Cardiac muscle cell (in vitro differentiated cells and primary cell): ENCODE measurements at regions not wholly inside any gene's neighbourhood (a gene's known extent, or its start where the extent isn't known, plus 50 kb on each side); places are given as distances from the start of the nearest gene placed in this dataset.
"Not testable (repeated sequence)": the region's sequence is repeated elsewhere in the genome, so short reads cannot be mapped to it uniquely, and the experiment has no call there.

Experiments
- DNase-seq, 2 donors: peaks; one replicate each; pipeline versions ENCODE4 v3.0.0 to v3.0.0-alpha.2; 2010 to 2017; ENCODE audit warnings: low read depth in 1 of 2, low spot score in 1 of 2
- H3K27ac ChIP-seq: fragments of 200-600 bp; sonication (generic); 2 replicates; pipeline ENCODE4 v1.5.1; 2016
- H3K27me3 ChIP-seq: fragments of 200-600 bp; sonication (generic); 2 replicates; pipeline ENCODE4 v1.6.0; 2016; ENCODE audit warnings: control low read depth
- H3K36me3 ChIP-seq: fragments of 200-600 bp; sonication (generic); 2 replicates; pipeline ENCODE4 v1.5.1; 2016; ENCODE audit warnings: control low read depth
- H3K4me1 ChIP-seq: fragments of 200-600 bp; sonication (generic); 2 replicates; pipeline ENCODE4 v1.8.1; 2017; ENCODE audit warnings: low read depth, mild to moderate bottlenecking, mixed run types
- H3K4me3 ChIP-seq: fragments of 200-600 bp; sonication (generic); 2 replicates; pipeline ENCODE4 v1.5.1; 2016; ENCODE audit warnings: mild to moderate bottlenecking
- H3K9me3 ChIP-seq: fragments of 200-600 bp; sonication (generic); 2 replicates; pipeline ENCODE4 v1.5.1; 2017; ENCODE audit warnings: low read depth, mild to moderate bottlenecking, control low read depth
- TF ChIP-seq, protein P1 (sequence below): IDR thresholded peaks from 2 replicates; pipeline ENCODE4 v1.5.1; 2012; ENCODE audit warnings: low read depth, mild to moderate bottlenecking, low read length

DNA sequence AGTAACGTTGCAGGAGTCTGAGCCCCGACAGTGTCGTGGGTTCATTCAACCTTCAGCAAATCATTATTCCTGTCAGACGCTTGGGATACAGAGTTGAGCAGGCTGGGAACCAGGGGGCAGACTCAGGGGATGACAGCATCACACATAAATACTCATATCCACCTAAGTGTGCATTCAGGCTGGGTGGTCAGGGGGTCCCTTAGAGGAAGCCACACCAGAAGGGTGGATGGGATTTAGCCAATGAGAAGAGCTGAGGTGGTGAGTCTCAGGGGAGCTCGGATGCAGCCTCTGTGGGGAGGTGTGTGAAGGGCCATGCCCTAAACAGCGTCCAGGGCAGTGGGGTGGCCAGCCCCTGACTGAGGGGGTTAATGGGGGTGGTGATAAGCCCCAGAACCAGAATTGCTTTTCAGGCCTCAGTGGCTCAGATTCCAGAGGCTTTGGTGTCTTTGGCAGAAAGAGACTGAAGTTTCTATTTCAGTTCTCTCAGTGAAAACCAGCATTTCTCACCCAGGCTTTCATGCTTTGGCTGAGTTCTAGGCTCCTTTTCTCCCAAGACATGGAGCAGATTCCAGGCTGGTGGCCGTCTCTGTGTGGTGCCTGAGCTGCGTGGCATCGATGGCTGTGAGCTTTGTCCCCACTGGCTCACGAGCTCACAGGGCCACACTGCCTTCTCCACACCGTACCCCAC is 83.9 kb upstream of the CLDN5 start:
- no peak for DNase-seq
- TF ChIP-seq, protein P1, sequence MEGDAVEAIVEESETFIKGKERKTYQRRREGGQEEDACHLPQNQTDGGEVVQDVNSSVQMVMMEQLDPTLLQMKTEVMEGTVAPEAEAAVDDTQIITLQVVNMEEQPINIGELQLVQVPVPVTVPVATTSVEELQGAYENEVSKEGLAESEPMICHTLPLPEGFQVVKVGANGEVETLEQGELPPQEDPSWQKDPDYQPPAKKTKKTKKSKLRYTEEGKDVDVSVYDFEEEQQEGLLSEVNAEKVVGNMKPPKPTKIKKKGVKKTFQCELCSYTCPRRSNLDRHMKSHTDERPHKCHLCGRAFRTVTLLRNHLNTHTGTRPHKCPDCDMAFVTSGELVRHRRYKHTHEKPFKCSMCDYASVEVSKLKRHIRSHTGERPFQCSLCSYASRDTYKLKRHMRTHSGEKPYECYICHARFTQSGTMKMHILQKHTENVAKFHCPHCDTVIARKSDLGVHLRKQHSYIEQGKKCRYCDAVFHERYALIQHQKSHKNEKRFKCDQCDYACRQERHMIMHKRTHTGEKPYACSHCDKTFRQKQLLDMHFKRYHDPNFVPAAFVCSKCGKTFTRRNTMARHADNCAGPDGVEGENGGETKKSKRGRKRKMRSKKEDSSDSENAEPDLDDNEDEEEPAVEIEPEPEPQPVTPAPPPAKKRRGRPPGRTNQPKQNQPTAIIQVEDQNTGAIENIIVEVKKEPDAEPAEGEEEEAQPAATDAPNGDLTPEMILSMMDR, result no peak
- Histone ChIP-seq H3K4me1 (peaks cover 8% of the 10 kb centered on the region), H3K27me3 (no peaks in the 10 kb centered on the region), H3K36me3 (no peaks in the 10 kb centered on the region), H3K4me3 (no peak overlapping the region), H3K27ac (no peak overlapping the region), H3K9me3 (no peaks in the 10 kb centered on the region)

DNA sequence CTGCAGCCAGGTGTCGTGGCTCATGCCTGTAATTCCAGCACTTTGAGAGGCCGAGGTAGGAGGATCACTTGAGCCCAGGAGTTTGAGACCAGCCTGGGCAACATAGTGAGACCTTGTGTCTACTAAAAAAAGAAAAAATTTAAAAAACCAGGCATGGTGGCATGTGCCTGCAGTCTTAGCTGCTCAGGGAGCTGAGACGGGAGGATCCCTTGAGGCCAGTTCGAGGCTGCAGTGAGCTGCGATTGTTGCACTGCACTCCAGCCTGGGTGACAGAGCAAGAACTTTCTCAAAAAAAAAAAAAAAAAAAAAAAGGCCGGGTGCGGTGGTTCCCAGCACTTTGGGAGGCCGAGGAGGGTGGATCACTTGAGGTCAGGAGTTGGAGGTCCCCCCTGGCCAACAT is 85.5 kb upstream of the CLDN5 start:
- H3K27me3 ChIP-seq, H3K27ac ChIP-seq, H3K36me3 ChIP-seq: not testable (repeated sequence)

DNA sequence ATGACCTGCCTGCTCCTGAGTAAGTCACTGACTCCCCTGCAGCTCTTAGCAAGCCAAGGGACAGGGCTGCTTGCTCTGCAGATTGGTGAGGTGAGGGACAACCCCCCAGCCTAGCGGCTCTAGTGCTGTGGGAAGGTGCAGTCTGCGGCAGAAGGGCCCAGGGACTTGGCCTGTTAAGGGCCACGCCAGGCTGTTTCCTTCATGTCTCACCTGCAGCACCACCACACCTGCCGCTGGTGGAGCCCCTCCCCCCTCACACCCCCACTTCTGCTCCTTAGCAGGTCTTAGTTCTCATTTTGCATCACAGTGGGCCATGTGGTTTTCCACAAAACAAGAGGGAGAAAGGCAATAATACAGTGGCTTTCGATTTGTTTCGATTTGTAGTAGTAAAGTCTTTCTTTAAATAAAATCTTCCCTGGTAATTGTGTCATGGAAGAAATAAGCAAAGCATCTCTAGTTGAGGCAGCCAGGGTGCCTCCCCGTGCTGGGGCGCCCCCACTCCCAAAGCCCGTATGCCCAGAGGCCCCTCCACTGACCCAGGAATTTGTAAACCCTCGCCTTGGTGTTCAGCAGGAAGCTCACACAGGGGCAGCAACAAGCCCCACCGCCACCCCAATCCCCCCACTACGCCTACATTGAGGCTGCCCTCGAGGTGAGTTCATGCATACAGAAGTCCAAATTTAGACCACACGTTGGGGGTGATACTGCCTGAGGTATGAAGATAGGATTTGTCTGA is 86.5 kb upstream of the CLDN5 start:
- Histone ChIP-seq H3K27me3 (no peaks in the 10 kb centered on the region), H3K9me3 (no peaks in the 10 kb centered on the region), H3K4me3 (no peak overlapping the region), H3K4me1 (no peaks in the 10 kb centered on the region), H3K27ac (no peak overlapping the region), H3K36me3 (no peaks in the 10 kb centered on the region)
- DNase-seq, result no peak
- TF ChIP-seq, protein P1, result no peak

More for the DNA sequence above, 85.5 kb upstream of the CLDN5 start:
- H3K9me3 ChIP-seq, H3K4me3 ChIP-seq, DNase-seq, H3K4me1 ChIP-seq: not testable (repeated sequence)

DNA sequence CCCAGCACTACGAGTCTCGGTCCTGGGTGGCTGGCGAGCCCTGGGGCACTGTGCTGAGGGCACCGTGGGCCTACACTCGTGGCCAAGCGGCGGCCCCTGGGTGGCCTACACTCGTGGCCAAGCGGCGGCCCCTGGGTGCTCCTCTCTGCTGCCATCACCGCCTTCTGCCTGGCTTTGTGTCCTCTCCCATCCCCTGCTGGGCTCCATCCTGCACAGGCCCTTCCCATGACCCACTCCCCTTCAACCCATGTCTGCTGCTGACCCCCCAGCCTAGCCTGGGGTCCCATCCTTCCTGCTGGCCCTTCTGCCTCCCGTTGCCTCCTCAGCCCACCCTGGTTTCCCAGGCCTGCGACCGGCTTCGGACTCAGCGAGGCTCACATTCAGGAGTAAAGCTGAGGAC is 87.4 kb upstream of the CLDN5 start:
- TF ChIP-seq, protein P1, result no peak
- no peak for DNase-seq
- Histone ChIP-seq H3K9me3 (no peaks in the 10 kb centered on the region), H3K4me1 (no peaks in the 10 kb centered on the region), H3K27ac (no peak overlapping the region), H3K36me3 (no peaks in the 10 kb centered on the region), H3K4me3 (no peak overlapping the region), H3K27me3 (no peaks in the 10 kb centered on the region)

DNA sequence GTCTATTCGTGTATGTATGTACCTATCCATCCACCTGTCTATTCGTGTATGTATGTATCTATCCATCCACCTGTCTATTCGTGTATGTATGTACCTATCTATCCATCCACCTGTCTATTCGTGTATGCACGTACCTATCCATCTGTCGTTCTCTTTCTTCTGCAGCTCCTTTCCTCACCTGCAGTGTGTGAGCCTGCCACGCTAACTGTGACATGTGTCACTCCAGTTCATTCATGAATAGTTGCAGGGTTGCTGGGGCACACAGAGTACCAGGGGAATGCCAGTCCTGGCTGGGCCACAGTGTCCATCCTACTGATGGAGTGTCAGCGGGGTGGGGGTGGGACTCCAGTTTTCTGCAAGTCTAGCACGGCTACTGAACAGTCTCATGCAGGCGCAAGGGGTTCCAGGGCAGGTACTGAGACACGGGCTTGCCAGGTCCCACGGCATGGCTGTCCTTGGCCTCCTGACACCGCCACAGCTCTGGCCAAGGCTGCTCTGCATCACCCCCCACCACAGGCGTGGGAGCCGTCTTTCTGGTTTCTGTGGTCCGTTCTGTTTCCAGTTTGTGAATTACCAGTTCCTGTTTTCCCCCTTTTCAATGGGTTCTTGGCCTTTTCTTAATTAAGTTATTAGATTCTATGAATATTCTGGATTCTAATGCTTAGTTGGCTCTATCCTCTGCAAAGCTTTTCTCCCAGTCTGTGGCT is 88.8 kb upstream of the CLDN5 start:
- Histone ChIP-seq H3K9me3 (no peaks in the 10 kb centered on the region), H3K4me3 (no peak overlapping the region), H3K36me3 (no peaks in the 10 kb centered on the region), H3K27me3 (no peaks in the 10 kb centered on the region), H3K4me1 (no peaks in the 10 kb centered on the region), H3K27ac (no peak overlapping the region)
- no peak for DNase-seq
- TF ChIP-seq, protein P1, result no peak

DNA sequence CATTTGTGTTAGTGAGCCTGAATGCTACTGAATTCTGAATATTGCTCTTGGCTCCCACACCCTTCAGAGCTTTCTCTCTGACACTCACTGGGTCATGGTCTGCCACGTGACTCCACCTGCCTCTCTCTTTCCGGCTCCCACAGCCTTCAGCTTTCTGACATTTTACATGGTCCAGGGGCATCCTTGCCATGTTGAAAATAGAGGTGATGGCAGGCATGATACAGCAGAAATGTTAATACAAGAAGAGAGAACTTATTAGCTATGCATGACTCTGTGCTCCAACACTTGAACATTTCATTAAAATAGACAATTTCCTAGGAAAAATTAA is 90.3 kb upstream of the CLDN5 start:
- Histone ChIP-seq H3K27me3 (no peaks in the 10 kb centered on the region), H3K9me3 (no peaks in the 10 kb centered on the region), H3K4me1 (no peaks in the 10 kb centered on the region), H3K4me3 (no peak overlapping the region), H3K27ac (no peak overlapping the region), H3K36me3 (no peaks in the 10 kb centered on the region)
- TF ChIP-seq, protein P1, result no peak
- DNase-seq, result no peak
